Chondrocyte (in vitro differentiated cells): ENCODE measurements at regions not wholly inside any gene's neighbourhood (a gene's known extent, or its start where the extent isn't known, plus 50 kb on each side); places are given as distances from the start of the nearest gene placed in this dataset.
A peak's percentile ranks its signal among the peaks of the same experiment; 100 is the strongest.

Experiments used
- DNase-seq: peaks from one replicate; pipeline ENCODE4 v3.0.0; 2021; ENCODE audit warnings: mixed read lengths, low spot score
- H3K27ac Mint-ChIP-seq: one replicate; pipeline ENCODE4 v1.8.0; 2021; ENCODE audit warnings: mild to moderate bottlenecking, moderate library complexity, mixed read lengths; ENCODE audit not compliant: unreplicated experiment
- H3K27me3 Mint-ChIP-seq: 2 replicates; pipeline ENCODE4 v1.8.0; 2021; ENCODE audit warnings: low read depth, mixed read lengths
- H3K36me3 Mint-ChIP-seq: 2 replicates; pipeline ENCODE4 v1.8.0; 2021; ENCODE audit warnings: low read depth, mixed read lengths
- H3K4me1 Mint-ChIP-seq: 2 replicates; pipeline ENCODE4 v1.8.0; 2021; ENCODE audit warnings: low read depth, mild to moderate bottlenecking, mixed read lengths
- H3K4me3 Mint-ChIP-seq: one replicate; pipeline ENCODE4 v1.8.0; 2021; ENCODE audit warnings: mild to moderate bottlenecking, moderate library complexity, mixed read lengths; ENCODE audit not compliant: unreplicated experiment
- H3K9me3 Mint-ChIP-seq: 2 replicates; pipeline ENCODE4 v1.8.0; 2021; ENCODE audit warnings: low read depth, mixed read lengths
- CTCF ChIP-seq: fragments of 200-600 bp; sonication (generic); IDR thresholded peaks from 2 replicates; pipeline ENCODE4 v1.5.0; 2021; ENCODE audit warnings: antibody characterized with exemption, mild to moderate bottlenecking, moderate library complexity

GRCh38 chr13:33490461-33491327 lies 205.1 kb upstream of the STARD13 start:
- peaks cover 50% of the 10 kb centered on the region for H3K4me1 Mint-ChIP-seq
- DNase-seq = no peak
- no peaks in the 10 kb centered on the region for H3K27me3 Mint-ChIP-seq
- H3K36me3 Mint-ChIP-seq = no peaks in the 10 kb centered on the region
- peaks cover 6% of the 10 kb centered on the region for H3K9me3 Mint-ChIP-seq
- TF ChIP-seq CTCF = no peak
- H3K27ac Mint-ChIP-seq = peak overlapping the region; percentile 88
- peak overlapping the region; percentile 7 for H3K4me3 Mint-ChIP-seq

GRCh38 chr13:33493672-33494365 lies 208.3 kb upstream of the STARD13 start:
- Mint-ChIP-seq H3K27ac (peak overlapping the region; percentile 89), H3K9me3 (peaks cover 8% of the 10 kb centered on the region), H3K27me3 (no peaks in the 10 kb centered on the region), H3K36me3 (no peaks in the 10 kb centered on the region), H3K4me1 (peaks cover 70% of the 10 kb centered on the region), H3K4me3 (no peak overlapping the region)
- no peak for DNase-seq
- TF ChIP-seq CTCF = no peak

- no peaks in the 10 kb centered on the region for H3K27me3 Mint-ChIP-seq
- H3K4me3 Mint-ChIP-seq = peak overlapping the region; percentile 28
- peaks cover 8% of the 10 kb centered on the region for H3K9me3 Mint-ChIP-seq
- H3K27ac Mint-ChIP-seq = peak overlapping the region; percentile 89
- H3K36me3 Mint-ChIP-seq = no peaks in the 10 kb centered on the region
- H3K4me1 Mint-ChIP-seq = peaks cover 70% of the 10 kb centered on the region
- DNase-seq = no peak
- no peak for TF ChIP-seq CTCF
Measured at GRCh38 chr13:33494596-33495204, 209.1 kb upstream of the STARD13 start.

- Mint-ChIP-seq H3K36me3 (no peaks in the 10 kb centered on the region), H3K27ac (peak overlapping the region; percentile 20), H3K9me3 (peaks cover 9% of the 10 kb centered on the region), H3K4me1 (peaks cover 65% of the 10 kb centered on the region), H3K27me3 (no peaks in the 10 kb centered on the region), H3K4me3 (no peak overlapping the region)
- DNase-seq = no peak
- TF ChIP-seq CTCF = no peak
Measured at GRCh38 chr13:33496336-33496735, 210.8 kb upstream of the STARD13 start.

GRCh38 chr13:33497146-33497845 lies 211.7 kb upstream of the STARD13 start:
- peaks cover 7% of the 10 kb centered on the region for H3K36me3 Mint-ChIP-seq
- peaks cover 59% of the 10 kb centered on the region for H3K4me1 Mint-ChIP-seq
- peak overlapping the region; percentile 81 for H3K27ac Mint-ChIP-seq
- peaks cover 13% of the 10 kb centered on the region for H3K9me3 Mint-ChIP-seq
- no peak overlapping the region for H3K4me3 Mint-ChIP-seq
- TF ChIP-seq CTCF = no peak
- DNase-seq = no peak
- no peaks in the 10 kb centered on the region for H3K27me3 Mint-ChIP-seq
